H9 (cell line): ENCODE measurements at regions not wholly inside any gene's neighbourhood (a gene's known extent, or its start where the extent isn't known, plus 50 kb on each side); places are given as distances from the start of the nearest gene placed in this dataset.

Source experiments
- DNase-seq: peaks from one replicate; pipeline ENCODE4 v3.0.0-alpha.2; 2017
- H2AFZ ChIP-seq: one replicate; pipeline ENCODE4 v1.6.1; 2013; ENCODE audit warnings: mild to moderate bottlenecking, low read length, control low read depth, moderate library complexity
- H2AK5ac ChIP-seq: 2 replicates; pipeline ENCODE4 v1.6.1; 2013; ENCODE audit warnings: low read length, control low read depth, mixed read lengths; ENCODE audit not compliant: insufficient read length
- H2BK120ac ChIP-seq: one replicate; pipeline ENCODE4 v1.6.1; 2013; ENCODE audit warnings: low read depth, mild to moderate bottlenecking, low read length, control low read depth, inconsistent platforms; ENCODE audit not compliant: poor library complexity, severe bottlenecking
- H2BK12ac ChIP-seq: 2 replicates; pipeline ENCODE4 v1.6.1; 2013; ENCODE audit warnings: low read length, control low read depth, mixed read lengths, low read depth; ENCODE audit not compliant: insufficient read length
- H2BK15ac ChIP-seq: 2 replicates; pipeline ENCODE4 v1.6.1; 2013; ENCODE audit warnings: low read depth, low read length, control low read depth
- H2BK20ac ChIP-seq: one replicate; pipeline ENCODE4 v1.6.1; 2013; ENCODE audit warnings: low read depth, mild to moderate bottlenecking, low read length, control low read depth, inconsistent platforms; ENCODE audit not compliant: poor library complexity, severe bottlenecking
- H2BK5ac ChIP-seq: 2 replicates; pipeline ENCODE4 v1.6.1; 2013; ENCODE audit warnings: low read length, control low read depth, mixed read lengths; ENCODE audit not compliant: insufficient read length
- H3K14ac ChIP-seq: 2 replicates; pipeline ENCODE4 v1.6.1; 2013; ENCODE audit warnings: low read length, control low read depth; ENCODE audit not compliant: insufficient read depth
- H3K18ac ChIP-seq: 2 replicates; pipeline ENCODE4 v1.6.1; 2013; ENCODE audit warnings: low read depth, mild to moderate bottlenecking, mixed read lengths, low read length, control low read depth; ENCODE audit not compliant: insufficient read length
- H3K23ac ChIP-seq: 2 replicates; pipeline ENCODE4 v1.6.1; 2013; ENCODE audit warnings: low read length, control low read depth, mixed read lengths, low read depth; ENCODE audit not compliant: insufficient read length
- H3K23me2 ChIP-seq: 2 replicates; pipeline ENCODE4 v1.6.1; 2013; ENCODE audit warnings: low read depth, mild to moderate bottlenecking, mixed read lengths, low read length, control low read depth; ENCODE audit not compliant: insufficient read length, poor library complexity, severe bottlenecking
- H3K27ac ChIP-seq: 2 replicates; pipeline ENCODE4 v1.5.1; 2013; ENCODE audit warnings: low read length, control low read depth, mixed read lengths, low read depth; ENCODE audit not compliant: insufficient read length
- H3K27me3 ChIP-seq: 2 replicates; pipeline ENCODE4 v1.6.1; 2013; ENCODE audit warnings: low read length, control low read depth, inconsistent platforms; ENCODE audit not compliant: insufficient read depth
- H3K4ac ChIP-seq: 2 replicates; pipeline ENCODE4 v1.6.1; 2013; ENCODE audit warnings: low read depth, mild to moderate bottlenecking, control low read depth, inconsistent platforms, low read length, moderate library complexity
- H3K4me1 ChIP-seq: 2 replicates; pipeline ENCODE4 v1.6.1; 2013; ENCODE audit warnings: low read length, control low read depth, inconsistent platforms; ENCODE audit not compliant: insufficient read depth
- H3K4me2 ChIP-seq: 2 replicates; pipeline ENCODE4 v1.6.1; 2013; ENCODE audit warnings: low read length, control low read depth, mixed read lengths; ENCODE audit not compliant: insufficient read length, insufficient read depth
- H3K56ac ChIP-seq: 2 replicates; pipeline ENCODE4 v1.6.1; 2013; ENCODE audit warnings: low read depth, mild to moderate bottlenecking, mixed read lengths, low read length, control low read depth; ENCODE audit not compliant: insufficient read length
- H3K79me1 ChIP-seq: 2 replicates; pipeline ENCODE4 v1.6.1; 2013; ENCODE audit warnings: low read depth, mild to moderate bottlenecking, moderate library complexity, low read length, control low read depth, inconsistent platforms; ENCODE audit not compliant: insufficient read depth, poor library complexity, severe bottlenecking
- H3K79me2 ChIP-seq: 2 replicates; pipeline ENCODE4 v1.6.1; 2013; ENCODE audit warnings: low read length, control low read depth, inconsistent platforms; ENCODE audit not compliant: insufficient read depth
- H3K9ac ChIP-seq: 2 replicates; pipeline ENCODE4 v1.6.1; 2013; ENCODE audit warnings: low read length, control low read depth, mixed read lengths; ENCODE audit not compliant: insufficient read length; ENCODE audit errors: extremely low read depth
- H3K9me3 ChIP-seq: one replicate; pipeline ENCODE4 v1.6.1; 2013; ENCODE audit warnings: low read depth, low read length, inconsistent platforms; ENCODE audit not compliant: control insufficient read depth
- H3T11ph ChIP-seq: one replicate; pipeline ENCODE4 v1.6.1; 2013; ENCODE audit warnings: mild to moderate bottlenecking, low read length, control low read depth, inconsistent platforms
- H4K20me1 ChIP-seq: one replicate; pipeline ENCODE4 v1.6.1; 2013; ENCODE audit not compliant: control insufficient read depth, insufficient read length, insufficient read depth
- H4K5ac ChIP-seq: 2 replicates; pipeline ENCODE4 v1.6.1; 2013; ENCODE audit warnings: low read depth, mild to moderate bottlenecking, mixed read lengths, low read length, control low read depth; ENCODE audit not compliant: insufficient read length
- H4K8ac ChIP-seq: replicated peaks from 2 replicates; pipeline ENCODE4 v1.6.1; 2013; ENCODE audit warnings: low read length, control low read depth, mixed read lengths, low read depth; ENCODE audit not compliant: insufficient read length
- H4K91ac ChIP-seq: 2 replicates; pipeline ENCODE4 v1.6.1; 2013; ENCODE audit warnings: low read depth, mild to moderate bottlenecking, moderate library complexity, mixed read lengths, low read length, control low read depth; ENCODE audit not compliant: insufficient read length
- H3K27ac Mint-ChIP-seq, 3 experiments: 2 replicates in 2 of 3; 3 replicates in 1 of 3; pipeline ENCODE4 v1.8.0; 2020 to 2021; ENCODE audit warnings: mixed read lengths in 3 of 3, mild to moderate bottlenecking in 1 of 3, moderate library complexity in 1 of 3
- H3K27me3 Mint-ChIP-seq: 2 replicates; pipeline ENCODE4 v1.8.0; 2021; ENCODE audit warnings: low read depth, mild to moderate bottlenecking, moderate library complexity, mixed read lengths
- H3K36me3 Mint-ChIP-seq, 3 experiments: 2 replicates in 2 of 3; 3 replicates in 1 of 3; pipeline ENCODE4 v1.8.0; 2020 to 2021; ENCODE audit warnings: low read depth in 3 of 3, mixed read lengths in 3 of 3; ENCODE audit not compliant: insufficient read depth in 1 of 3
- H3K4me1 Mint-ChIP-seq, 2 experiments: 2 replicates each; pipeline ENCODE4 v1.8.0; 2020; ENCODE audit warnings: mixed read lengths in 2 of 2
- H3K4me3 Mint-ChIP-seq, 2 experiments: 2 replicates in 1 of 2; 3 replicates in 1 of 2; pipeline ENCODE4 v1.8.0; 2020 to 2021; ENCODE audit warnings: mild to moderate bottlenecking in 2 of 2, mixed read lengths in 2 of 2, moderate library complexity in 1 of 2
- H3K9me3 Mint-ChIP-seq, 2 experiments: 2 replicates in 1 of 2; 3 replicates in 1 of 2; pipeline ENCODE4 v1.8.0; 2020; ENCODE audit warnings: mild to moderate bottlenecking in 2 of 2, mixed read lengths in 2 of 2, moderate library complexity in 1 of 2
- CTCF ChIP-seq: fragments of 200-600 bp; sonication (generic); conservative IDR thresholded peaks from 3 replicates; pipeline ENCODE4 v1.8.0; 2021; ENCODE audit warnings: antibody characterized with exemption, mild to moderate bottlenecking
- WGBS: extraction: QIAGEN DNeasy Blood & Tissue Kit; methylation state at CpG from one replicate; pipeline ENCODE4 v1.1.7; 2013; ENCODE audit warnings: missing lambda C conversion rate, low lambda C conversion rate, mixed read lengths; ENCODE audit not compliant: insufficient read length; ENCODE audit errors: extremely low coverage; 5-methylcytosine and 5-hydroxymethylcytosine counted together

DNA sequence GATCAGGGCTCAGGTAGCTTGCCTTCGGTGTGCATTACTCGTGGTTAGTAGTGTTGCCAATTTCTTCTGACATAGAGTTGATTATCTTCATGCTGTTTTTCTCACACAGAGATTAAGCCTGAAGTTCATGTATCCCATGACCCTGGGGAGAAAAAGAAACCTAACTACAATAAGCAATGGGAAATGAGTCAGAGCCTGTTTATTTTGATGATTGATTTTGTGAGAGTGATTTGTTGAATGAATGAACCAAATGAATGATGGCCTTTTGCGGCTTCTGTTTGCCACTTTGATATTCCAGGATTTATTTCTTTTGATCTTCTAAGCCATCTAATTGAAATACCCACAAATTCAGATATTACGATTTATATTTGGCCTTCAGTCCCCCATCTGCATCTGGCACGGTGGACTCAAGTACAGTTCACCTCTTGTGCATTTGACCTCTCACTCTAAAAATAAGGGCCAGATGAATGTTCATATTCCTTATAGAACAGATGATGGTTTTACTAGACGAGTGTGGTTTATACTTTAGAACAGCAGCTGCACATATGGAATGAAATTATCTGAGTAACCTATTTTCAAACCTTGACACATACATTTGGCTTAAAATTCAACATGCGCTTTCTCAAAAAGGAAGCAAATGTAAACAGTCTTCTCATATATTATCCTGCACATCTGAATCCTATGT lies 110.7 kb downstream of the PLCE1 start:
- Histone ChIP-seq H3K4me2 (no peak overlapping the region), H3K4me1 (no peaks in the 10 kb centered on the region), H3K14ac (no peak overlapping the region), H3K18ac (no peak overlapping the region), H3K9me3 (no peaks in the 10 kb centered on the region), H2BK12ac (no peak overlapping the region), H3K79me2 (no peaks in the 10 kb centered on the region), H2AFZ (no peak overlapping the region), H3K23ac (no peak overlapping the region), H4K20me1 (no peaks in the 10 kb centered on the region), H3K27me3 (no peaks in the 10 kb centered on the region), H4K8ac (no peak overlapping the region), H4K5ac (no peak overlapping the region), H2BK5ac (no peak overlapping the region), H2BK15ac (no peak overlapping the region), H2AK5ac (no peak overlapping the region), H3K79me1 (no peaks in the 10 kb centered on the region), H4K91ac (no peak overlapping the region), H3K27ac (no peak overlapping the region), H3K23me2 (no peaks in the 10 kb centered on the region), H3T11ph (no peak overlapping the region), H2BK120ac (no peak overlapping the region), H2BK20ac (no peak overlapping the region), H3K4ac (no peak overlapping the region), H3K9ac (no peak overlapping the region), H3K56ac (no peak overlapping the region)
- no peak for TF ChIP-seq CTCF
- no peaks in the 10 kb centered on the region; a peak in 1 of 5 replicates for H3K9me3 Mint-ChIP-seq
- H3K27ac Mint-ChIP-seq, result no peak overlapping the region
- peaks cover 2 to 7% of the 10 kb centered on the region in 2 experiments for H3K4me1 Mint-ChIP-seq
- peaks cover 6% of the 10 kb centered on the region; the same call in 1 of the 2 replicates for H3K27me3 Mint-ChIP-seq
- no CpG with 5 or more reads among the region's 7 CpGs for WGBS
- no peak overlapping the region for H3K4me3 Mint-ChIP-seq
- H3K36me3 Mint-ChIP-seq, result no peaks in the 10 kb centered on the region
- DNase-seq, result no peak
